Activated CD8-positive, alpha-beta T cell treated with anti-CD3 and anti-CD28 coated beads for 36 hours (primary cell): ENCODE measurements at regions not wholly inside any gene's neighbourhood (a gene's known extent, or its start where the extent isn't known, plus 50 kb on each side); places are given as distances from the start of the nearest gene placed in this dataset.

Experiments used
- ATAC-seq: fragments of 200-7000 bp; cut with Tn5 transposase; one replicate; pipeline ENCODE4 v1.10.0; 2021; ENCODE audit warnings: mild to moderate bottlenecking, moderate library complexity
- CTCF ChIA-PET: fragments of 350-600 bp; sonication (Branson Sonifier 250); formaldehyde crosslinking; loops from one replicate; lab custom pipeline; 2021; ENCODE audit warnings: antibody characterized with exemption; lab: Charles Lee
- POLR2A ChIA-PET: fragments of 350-600 bp; sonication (Branson Sonifier 250); formaldehyde crosslinking; loops from one replicate; lab custom pipeline; 2021; ENCODE audit warnings: antibody characterized with exemption; lab: Charles Lee
- DNase-seq: peaks from one replicate; pipeline ENCODE4 v3.0.0-alpha.2; 2020
- H3K27ac Mint-ChIP-seq: one replicate; pipeline ENCODE4 v1.8.0; 2021; ENCODE audit warnings: mild to moderate bottlenecking, mixed read lengths
- H3K27me3 Mint-ChIP-seq: one replicate; pipeline ENCODE4 v1.8.0; 2021; ENCODE audit warnings: mixed read lengths
- H3K36me3 Mint-ChIP-seq: one replicate; pipeline ENCODE4 v1.8.0; 2021; ENCODE audit warnings: low read depth, mixed read lengths
- H3K4me1 Mint-ChIP-seq: one replicate; pipeline ENCODE4 v1.8.0; 2021; ENCODE audit warnings: low read depth, mixed read lengths
- H3K4me3 Mint-ChIP-seq: one replicate; pipeline ENCODE4 v1.8.0; 2021; ENCODE audit warnings: mild to moderate bottlenecking, moderate library complexity, mixed read lengths
- H3K9me3 Mint-ChIP-seq: one replicate; pipeline ENCODE4 v1.8.0; 2021; ENCODE audit warnings: mixed read lengths
- CTCF ChIP-seq: fragments of 200-600 bp; IDR thresholded peaks from one replicate; pipeline ENCODE4 v1.8.0; 2022; ENCODE audit warnings: antibody characterized with exemption, mild to moderate bottlenecking
- intact Hi-C: fragments of 100-400 bp; cut with micrococcal nuclease; formaldehyde crosslinking; loops from one replicate; pipeline ENCODE4 v1.10.0; 2022

GRCh38 chr5:8062521-8062920, 193.6 kb downstream of the MTRR start:
- POLR2A ChIA-PET, result no interaction called here
- no peak for ATAC-seq

GRCh38 chr5:8068078-8068477, 199.1 kb downstream of the MTRR start:
- ATAC-seq (no peak), DNase-seq (no peak)
- no peak for TF ChIP-seq CTCF
- intact Hi-C loops, result no loop called here
- Mint-ChIP-seq H3K27ac (no peak overlapping the region), H3K4me1 (no peaks in the 10 kb centered on the region), H3K36me3 (no peaks in the 10 kb centered on the region), H3K9me3 (no peaks in the 10 kb centered on the region), H3K4me3 (no peak overlapping the region), H3K27me3 (no peaks in the 10 kb centered on the region)
- CTCF ChIA-PET, result no interaction called here
- POLR2A ChIA-PET, result no interaction called here

More at GRCh38 chr5:8062521-8062920, 193.6 kb downstream of the MTRR start:
- no peaks in the 10 kb centered on the region for H3K36me3 Mint-ChIP-seq
- no peak for TF ChIP-seq CTCF
- intact Hi-C loops, result no loop called here
- CTCF ChIA-PET, result no interaction called here
- no peak overlapping the region for H3K4me3 Mint-ChIP-seq
- no peaks in the 10 kb centered on the region for H3K4me1 Mint-ChIP-seq
- no peak overlapping the region for H3K27ac Mint-ChIP-seq
- H3K27me3 Mint-ChIP-seq, result peaks cover 2% of the 10 kb centered on the region
- DNase-seq, result no peak
- H3K9me3 Mint-ChIP-seq, result no peaks in the 10 kb centered on the region

- intact Hi-C loops, result no loop called here
- H3K4me1 Mint-ChIP-seq, result no peaks in the 10 kb centered on the region
- POLR2A ChIA-PET, result no interaction called here
- CTCF ChIA-PET, result no interaction called here
- no peaks in the 10 kb centered on the region for H3K9me3 Mint-ChIP-seq
- DNase-seq (no peak), ATAC-seq (no peak)
- H3K36me3 Mint-ChIP-seq, result no peaks in the 10 kb centered on the region
- no peak overlapping the region for H3K4me3 Mint-ChIP-seq
- H3K27ac Mint-ChIP-seq, result no peak overlapping the region
- H3K27me3 Mint-ChIP-seq, result no peaks in the 10 kb centered on the region
- no peak for TF ChIP-seq CTCF
These were observed 201.2 kb downstream of the MTRR start for GRCh38 chr5:8070138-8070537.

GRCh38 chr5:8079056-8079455, 210.1 kb downstream of the MTRR start:
- no peaks in the 10 kb centered on the region for H3K36me3 Mint-ChIP-seq
- no peak overlapping the region for H3K4me3 Mint-ChIP-seq
- intact Hi-C loops, result no loop called here
- DNase-seq (no peak), ATAC-seq (no peak)
- H3K27me3 Mint-ChIP-seq, result no peaks in the 10 kb centered on the region
- POLR2A ChIA-PET, result no interaction called here
- CTCF ChIA-PET, result no interaction called here
- no peak for TF ChIP-seq CTCF
- no peaks in the 10 kb centered on the region for H3K4me1 Mint-ChIP-seq
- no peak overlapping the region for H3K27ac Mint-ChIP-seq
- no peaks in the 10 kb centered on the region for H3K9me3 Mint-ChIP-seq

GRCh38 chr5:8081179-8081578, 212.2 kb downstream of the MTRR start:
- Mint-ChIP-seq H3K4me1 (no peaks in the 10 kb centered on the region), H3K27ac (no peak overlapping the region), H3K36me3 (no peaks in the 10 kb centered on the region), H3K9me3 (no peaks in the 10 kb centered on the region), H3K27me3 (no peaks in the 10 kb centered on the region), H3K4me3 (no peak overlapping the region)
- CTCF ChIA-PET, result no interaction called here
- TF ChIP-seq CTCF, result no peak
- DNase-seq (no peak), ATAC-seq (no peak)
- intact Hi-C loops, result no loop called here
- POLR2A ChIA-PET, result no interaction called here
